ENCODE measurements at regions not wholly inside any gene's neighbourhood (a gene's known extent, or its start where the extent isn't known, plus 50 kb on each side); places are given as distances from the start of the nearest gene placed in this dataset.

DNA sequence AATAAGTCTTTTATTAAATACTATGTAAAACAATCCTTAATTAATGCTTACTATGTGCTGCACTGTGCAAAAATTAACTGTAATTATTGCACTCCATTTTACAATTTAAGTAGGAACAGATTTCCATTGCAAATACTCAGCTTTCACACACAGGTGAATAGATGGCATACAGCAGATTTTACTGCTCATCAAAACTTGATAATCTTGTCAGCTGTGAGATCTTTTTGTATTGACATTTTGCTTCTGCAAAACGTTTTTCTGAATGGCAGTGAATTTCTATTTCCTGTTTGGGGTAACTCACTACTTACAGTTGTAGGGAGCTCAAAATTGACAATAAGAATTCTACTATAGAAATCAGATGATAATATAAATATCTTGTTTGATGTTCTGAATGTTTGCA is 220.0 kb upstream of the MAGI2 start:
- no peak for DNase-seq
- Mint-ChIP-seq H3K27ac (no peak overlapping the region), H3K4me3 (no peak overlapping the region), H3K27me3 (ENCODE audit: insufficient read depth) (peaks cover 12% of the 10 kb centered on the region), H3K9me3 (peaks cover 27% of the 10 kb centered on the region), H3K36me3 (ENCODE audit: low read depth) (no peaks in the 10 kb centered on the region), H3K4me1 (no peaks in the 10 kb centered on the region)
- TF ChIP-seq, protein P1, sequence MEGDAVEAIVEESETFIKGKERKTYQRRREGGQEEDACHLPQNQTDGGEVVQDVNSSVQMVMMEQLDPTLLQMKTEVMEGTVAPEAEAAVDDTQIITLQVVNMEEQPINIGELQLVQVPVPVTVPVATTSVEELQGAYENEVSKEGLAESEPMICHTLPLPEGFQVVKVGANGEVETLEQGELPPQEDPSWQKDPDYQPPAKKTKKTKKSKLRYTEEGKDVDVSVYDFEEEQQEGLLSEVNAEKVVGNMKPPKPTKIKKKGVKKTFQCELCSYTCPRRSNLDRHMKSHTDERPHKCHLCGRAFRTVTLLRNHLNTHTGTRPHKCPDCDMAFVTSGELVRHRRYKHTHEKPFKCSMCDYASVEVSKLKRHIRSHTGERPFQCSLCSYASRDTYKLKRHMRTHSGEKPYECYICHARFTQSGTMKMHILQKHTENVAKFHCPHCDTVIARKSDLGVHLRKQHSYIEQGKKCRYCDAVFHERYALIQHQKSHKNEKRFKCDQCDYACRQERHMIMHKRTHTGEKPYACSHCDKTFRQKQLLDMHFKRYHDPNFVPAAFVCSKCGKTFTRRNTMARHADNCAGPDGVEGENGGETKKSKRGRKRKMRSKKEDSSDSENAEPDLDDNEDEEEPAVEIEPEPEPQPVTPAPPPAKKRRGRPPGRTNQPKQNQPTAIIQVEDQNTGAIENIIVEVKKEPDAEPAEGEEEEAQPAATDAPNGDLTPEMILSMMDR (conservative IDR thresholded peaks at IDR 0.05), result no peak
- H3K27me3 ChIP-seq (ENCODE audit: control insufficient read depth, insufficient read depth, low read length, poor library complexity, severe bottlenecking), result no peaks in the 10 kb centered on the region
- H3K9me3 ChIP-seq (ENCODE audit: control insufficient read depth, low read length), result peaks cover 28% of the 10 kb centered on the region
- no peak overlapping the region for H3K9ac ChIP-seq (ENCODE audit: extremely low read depth, low read length, poor library complexity, severe bottlenecking)
- H3K4me3 ChIP-seq (ENCODE audit: low read length), result no peak overlapping the region
- no peaks in the 10 kb centered on the region for H3K36me3 ChIP-seq (ENCODE audit: control insufficient read depth, insufficient read depth, low read length)
- no peak overlapping the region for H3K27ac ChIP-seq (ENCODE audit: low read depth, low read length)
- WGBS, 2 experiments (ENCODE audit: insufficient coverage in 1 of 2, insufficient read length in 1 of 2), result 48% methylated on average over 1 of the region's 1 CpG; no CpG with 5 or more reads in 1 of the 2 experiments
- H3K4me1 ChIP-seq (ENCODE audit: control insufficient read depth, insufficient read depth, low read length), result no peaks in the 10 kb centered on the region

DNA sequence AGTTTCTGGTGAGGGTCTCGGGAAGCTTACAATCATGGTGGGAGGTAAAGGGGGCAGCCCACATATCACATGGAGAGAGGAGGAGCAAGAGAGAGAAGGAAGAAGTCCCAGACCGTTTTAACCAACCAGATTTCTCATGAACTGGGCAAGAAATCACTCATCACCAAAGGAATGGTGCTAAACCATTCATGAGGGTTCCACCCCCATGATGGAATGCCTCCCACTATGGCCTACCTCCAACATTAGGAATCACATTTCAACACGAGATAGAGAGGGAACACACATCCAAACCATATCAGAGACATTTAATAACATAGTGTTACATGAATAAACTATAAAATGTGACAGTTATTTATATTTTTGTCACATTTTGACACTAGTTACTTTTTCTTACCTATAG is 214.8 kb upstream of the MAGI2 start:
- H3K4me3 Mint-ChIP-seq, result no peak overlapping the region
- H3K36me3 Mint-ChIP-seq (ENCODE audit: low read depth), result no peaks in the 10 kb centered on the region
- peaks cover 11% of the 10 kb centered on the region for H3K4me1 Mint-ChIP-seq
- WGBS, 2 experiments (ENCODE audit: insufficient coverage in 1 of 2, insufficient read length in 1 of 2), result 88% methylated on average over 3 of the region's 3 CpGs; no CpG with 5 or more reads in 1 of the 2 experiments
- peaks cover 29% of the 10 kb centered on the region for H3K9me3 Mint-ChIP-seq
- H3K36me3 ChIP-seq (ENCODE audit: control insufficient read depth, insufficient read depth, low read length), result no peaks in the 10 kb centered on the region
- no peaks in the 10 kb centered on the region for H3K27me3 ChIP-seq (ENCODE audit: control insufficient read depth, insufficient read depth, low read length, poor library complexity, severe bottlenecking)
- no peak for DNase-seq
- no peaks in the 10 kb centered on the region for H3K4me1 ChIP-seq (ENCODE audit: control insufficient read depth, insufficient read depth, low read length)
- H3K9me3 ChIP-seq (ENCODE audit: control insufficient read depth, low read length), result peaks cover 31% of the 10 kb centered on the region
- H3K27me3 Mint-ChIP-seq (ENCODE audit: insufficient read depth), result peaks cover 52% of the 10 kb centered on the region
- no peak overlapping the region for H3K4me3 ChIP-seq (ENCODE audit: low read length)
- no peak overlapping the region for H3K27ac Mint-ChIP-seq
- no peak overlapping the region for H3K27ac ChIP-seq (ENCODE audit: low read depth, low read length)
- no peak overlapping the region for H3K9ac ChIP-seq (ENCODE audit: extremely low read depth, low read length, poor library complexity, severe bottlenecking)
- TF ChIP-seq, protein P1 (conservative IDR thresholded peaks at IDR 0.05), result no peak

DNA sequence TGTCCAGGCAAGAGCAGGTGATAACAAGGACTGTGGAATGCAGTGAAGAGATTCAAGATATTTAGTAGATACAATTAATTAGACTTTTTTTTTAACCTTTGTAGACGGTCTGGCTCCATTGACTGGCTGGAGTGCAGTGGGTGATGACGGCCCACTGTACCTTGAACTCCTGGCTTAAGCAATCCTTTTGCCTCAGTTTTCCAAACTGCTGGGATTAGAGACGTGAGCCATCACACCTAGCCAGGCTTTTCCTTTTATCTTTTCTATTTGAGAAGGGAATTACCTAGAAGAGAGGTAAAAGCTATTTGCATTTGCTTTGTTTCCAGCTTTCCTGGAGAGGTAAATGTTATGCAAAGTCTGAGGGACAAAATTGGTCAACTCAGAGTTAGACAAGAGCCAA is 213.0 kb upstream of the MAGI2 start:
- TF ChIP-seq, protein P1 (conservative IDR thresholded peaks at IDR 0.05), result no peak
- no peak for DNase-seq
- peaks cover 52% of the 10 kb centered on the region for H3K27me3 Mint-ChIP-seq (ENCODE audit: insufficient read depth)
- Histone ChIP-seq H3K27ac (ENCODE audit: low read depth, low read length) (no peak overlapping the region), H3K36me3 (ENCODE audit: control insufficient read depth, insufficient read depth, low read length) (no peaks in the 10 kb centered on the region), H3K4me1 (ENCODE audit: control insufficient read depth, insufficient read depth, low read length) (no peaks in the 10 kb centered on the region), H3K9ac (ENCODE audit: extremely low read depth, low read length, poor library complexity, severe bottlenecking) (no peak overlapping the region), H3K27me3 (ENCODE audit: control insufficient read depth, insufficient read depth, low read length, poor library complexity, severe bottlenecking) (no peaks in the 10 kb centered on the region), H3K4me3 (ENCODE audit: low read length) (no peak overlapping the region), H3K9me3 (ENCODE audit: control insufficient read depth, low read length) (peaks cover 30% of the 10 kb centered on the region)
- no peak overlapping the region for H3K4me3 Mint-ChIP-seq
- no peak overlapping the region for H3K27ac Mint-ChIP-seq
- WGBS, 2 experiments (ENCODE audit: insufficient coverage in 1 of 2, insufficient read length in 1 of 2), result 61 to 83% methylated on average over 2 to 3 of the region's 3 CpGs
- H3K9me3 Mint-ChIP-seq, result peaks cover 29% of the 10 kb centered on the region
- H3K4me1 Mint-ChIP-seq, result peaks cover 11% of the 10 kb centered on the region
- H3K36me3 Mint-ChIP-seq (ENCODE audit: low read depth), result no peaks in the 10 kb centered on the region

Data from endodermal cell (in vitro differentiated cells).